ENCODE measurements at regions not wholly inside any gene's neighbourhood (a gene's known extent, or its start where the extent isn't known, plus 50 kb on each side); places are given as distances from the start of the nearest gene placed in this dataset.

- TF ChIP-seq CTCF (IDR thresholded peaks at IDR 0.05) = no peak
- H3K27ac ChIP-seq = no peak overlapping the region
- peaks cover 4% of the 10 kb centered on the region for H3K4me1 ChIP-seq
- H3K36me3 ChIP-seq (ENCODE audit: control insufficient read depth, insufficient read depth, low read length) = no peaks in the 10 kb centered on the region
- no peak overlapping the region for H3K9ac ChIP-seq
- H3K9me3 ChIP-seq (ENCODE audit: control insufficient read depth, low read length) = no peaks in the 10 kb centered on the region
- H3K4me3 ChIP-seq (ENCODE audit: low read depth, low read length) = no peak overlapping the region
- H2AFZ ChIP-seq = no peak overlapping the region
- no peak overlapping the region for H3K4me2 ChIP-seq (ENCODE audit: low read length)
- no peaks in the 10 kb centered on the region for H3K27me3 ChIP-seq (ENCODE audit: control insufficient read depth, insufficient read depth, low read length)
- no peaks in the 10 kb centered on the region for H3K79me2 ChIP-seq
Observed at GRCh38 chr6:27812078-27812804, 100.0 kb downstream of the OR2B2 start.

- Histone ChIP-seq H3K4me2 (ENCODE audit: low read length) (no peak overlapping the region), H3K79me2 (no peaks in the 10 kb centered on the region), H3K27ac (peak overlapping the region; percentile 92), H3K4me3 (ENCODE audit: low read depth, low read length) (no peak overlapping the region), H3K9me3 (ENCODE audit: control insufficient read depth, low read length) (no peaks in the 10 kb centered on the region), H3K9ac (no peak overlapping the region), H2AFZ (peak overlapping the region; percentile 84), H3K4me1 (peaks cover 4% of the 10 kb centered on the region), H3K36me3 (ENCODE audit: control insufficient read depth, insufficient read depth, low read length) (no peaks in the 10 kb centered on the region), H3K27me3 (ENCODE audit: control insufficient read depth, insufficient read depth, low read length) (no peaks in the 10 kb centered on the region)
- no peak for TF ChIP-seq CTCF (IDR thresholded peaks at IDR 0.05)
Observed at GRCh38 chr6:27811451-27811772, 100.8 kb downstream of the OR2B2 start.

GRCh38 chr6:27810768-27811450 lies 101.3 kb downstream of the OR2B2 start:
- H2AFZ ChIP-seq = peak overlapping the region; percentile 84
- peaks cover 4% of the 10 kb centered on the region for H3K4me1 ChIP-seq
- H3K27ac ChIP-seq = peak overlapping the region; percentile 92
- H3K36me3 ChIP-seq (ENCODE audit: control insufficient read depth, insufficient read depth, low read length) = no peaks in the 10 kb centered on the region
- H3K9ac ChIP-seq = no peak overlapping the region
- H3K27me3 ChIP-seq (ENCODE audit: control insufficient read depth, insufficient read depth, low read length) = no peaks in the 10 kb centered on the region
- no peaks in the 10 kb centered on the region for H3K79me2 ChIP-seq
- no peak for TF ChIP-seq CTCF (IDR thresholded peaks at IDR 0.05)
- H3K9me3 ChIP-seq (ENCODE audit: control insufficient read depth, low read length) = no peaks in the 10 kb centered on the region
- H3K4me3 ChIP-seq (ENCODE audit: low read depth, low read length) = peak overlapping the region; percentile 81
- peak overlapping the region; percentile 71 for H3K4me2 ChIP-seq (ENCODE audit: low read length)

- Histone ChIP-seq H2AFZ (peak overlapping the region; percentile 84), H3K9me3 (ENCODE audit: control insufficient read depth, low read length) (no peaks in the 10 kb centered on the region), H3K36me3 (ENCODE audit: control insufficient read depth, insufficient read depth, low read length) (no peaks in the 10 kb centered on the region), H3K27me3 (ENCODE audit: control insufficient read depth, insufficient read depth, low read length) (no peaks in the 10 kb centered on the region), H3K4me1 (peaks cover 4% of the 10 kb centered on the region), H3K27ac (peak overlapping the region; percentile 92), H3K4me3 (ENCODE audit: low read depth, low read length) (peak overlapping the region; percentile 81), H3K9ac (no peak overlapping the region), H3K79me2 (no peaks in the 10 kb centered on the region), H3K4me2 (ENCODE audit: low read length) (peak overlapping the region; percentile 71)
- no peak for TF ChIP-seq CTCF (IDR thresholded peaks at IDR 0.05)
Observed at GRCh38 chr6:27809939-27810767, 102.0 kb downstream of the OR2B2 start.
